ENCODE measurements at regions not wholly inside any gene's neighbourhood (a gene's known extent, or its start where the extent isn't known, plus 50 kb on each side); places are given as distances from the start of the nearest gene placed in this dataset.

- no peaks in the 10 kb centered on the region for H3K27me3 Mint-ChIP-seq
- no peak overlapping the region for H3K4me3 Mint-ChIP-seq (ENCODE audit: low read depth)
- peaks cover 6% of the 10 kb centered on the region for H3K9me3 Mint-ChIP-seq (ENCODE audit: low read depth)
- TF ChIP-seq CTCF (IDR thresholded peaks at IDR 0.05; ENCODE audit: unreplicated experiment) = no peak
- no peak overlapping the region for H3K27ac Mint-ChIP-seq
- H3K36me3 Mint-ChIP-seq (ENCODE audit: insufficient read depth) = no peaks in the 10 kb centered on the region
- H3K4me1 Mint-ChIP-seq (ENCODE audit: low read depth) = peaks cover 18% of the 10 kb centered on the region
- DNase-seq (ENCODE audit: low spot score, unreplicated experiment) = no peak
Measured at GRCh38 chr13:47085346-47085745, 188.5 kb upstream of the HTR2A start.

DNA sequence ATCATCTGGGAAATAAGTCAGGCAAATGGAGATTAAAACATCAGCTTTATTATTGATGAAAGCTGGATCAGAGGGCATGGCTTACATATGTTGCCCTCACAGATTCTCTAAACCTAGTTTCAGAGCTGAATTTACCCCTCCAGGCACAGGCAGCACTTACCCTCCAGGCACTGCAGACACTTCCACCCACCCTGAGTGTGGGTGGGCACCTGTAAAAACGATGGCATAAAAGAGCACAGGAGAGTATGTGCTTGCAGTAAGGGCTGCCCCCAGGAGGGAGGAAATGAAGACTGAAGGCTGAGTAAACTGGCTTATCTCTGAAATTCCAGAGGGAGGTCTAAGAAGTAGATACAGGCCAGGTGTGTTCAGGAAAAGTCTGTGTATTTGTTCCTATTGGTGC is 185.0 kb upstream of the HTR2A start:
- no peak for DNase-seq (ENCODE audit: low spot score, unreplicated experiment)
- Mint-ChIP-seq H3K27me3 (no peaks in the 10 kb centered on the region), H3K27ac (peak overlapping the region; percentile 29), H3K9me3 (ENCODE audit: low read depth) (peaks cover 19% of the 10 kb centered on the region), H3K36me3 (ENCODE audit: insufficient read depth) (peaks cover 2% of the 10 kb centered on the region), H3K4me1 (ENCODE audit: low read depth) (peaks cover 18% of the 10 kb centered on the region), H3K4me3 (ENCODE audit: low read depth) (peak overlapping the region; percentile 24)
- no peak for TF ChIP-seq CTCF (IDR thresholded peaks at IDR 0.05; ENCODE audit: unreplicated experiment)

GRCh38 chr13:47081246-47081645 is 184.4 kb upstream of the HTR2A start:
- peaks cover 24% of the 10 kb centered on the region for H3K9me3 Mint-ChIP-seq (ENCODE audit: low read depth)
- peaks cover 18% of the 10 kb centered on the region for H3K4me1 Mint-ChIP-seq (ENCODE audit: low read depth)
- H3K4me3 Mint-ChIP-seq (ENCODE audit: low read depth) = no peak overlapping the region
- no peak for DNase-seq (ENCODE audit: low spot score, unreplicated experiment)
- peaks cover 4% of the 10 kb centered on the region for H3K36me3 Mint-ChIP-seq (ENCODE audit: insufficient read depth)
- no peak overlapping the region for H3K27ac Mint-ChIP-seq
- H3K27me3 Mint-ChIP-seq = no peaks in the 10 kb centered on the region
- no peak for TF ChIP-seq CTCF (IDR thresholded peaks at IDR 0.05; ENCODE audit: unreplicated experiment)

GRCh38 chr13:47080621-47081020 is 183.8 kb upstream of the HTR2A start:
- TF ChIP-seq CTCF (IDR thresholded peaks at IDR 0.05; ENCODE audit: unreplicated experiment) = no peak
- DNase-seq (ENCODE audit: low spot score, unreplicated experiment) = no peak
- H3K9me3 Mint-ChIP-seq (ENCODE audit: low read depth) = peaks cover 31% of the 10 kb centered on the region
- peaks cover 7% of the 10 kb centered on the region for H3K36me3 Mint-ChIP-seq (ENCODE audit: insufficient read depth)
- no peaks in the 10 kb centered on the region for H3K27me3 Mint-ChIP-seq
- H3K4me1 Mint-ChIP-seq (ENCODE audit: low read depth) = peaks cover 18% of the 10 kb centered on the region
- H3K4me3 Mint-ChIP-seq (ENCODE audit: low read depth) = no peak overlapping the region
- no peak overlapping the region for H3K27ac Mint-ChIP-seq

- H3K27me3 Mint-ChIP-seq = no peaks in the 10 kb centered on the region
- peaks cover 8% of the 10 kb centered on the region for H3K4me1 Mint-ChIP-seq (ENCODE audit: low read depth)
- no peak for TF ChIP-seq CTCF (IDR thresholded peaks at IDR 0.05; ENCODE audit: unreplicated experiment)
- no peak overlapping the region for H3K4me3 Mint-ChIP-seq (ENCODE audit: low read depth)
- peaks cover 13% of the 10 kb centered on the region for H3K36me3 Mint-ChIP-seq (ENCODE audit: insufficient read depth)
- H3K27ac Mint-ChIP-seq = no peak overlapping the region
- DNase-seq (ENCODE audit: low spot score, unreplicated experiment) = no peak
- peaks cover 43% of the 10 kb centered on the region for H3K9me3 Mint-ChIP-seq (ENCODE audit: low read depth)
Measured at GRCh38 chr13:47076500-47076899, 179.6 kb upstream of the HTR2A start.
